PC-9 (cell line): ENCODE measurements at regions not wholly inside any gene's neighbourhood (a gene's known extent, or its start where the extent isn't known, plus 50 kb on each side); places are given as distances from the start of the nearest gene placed in this dataset.

ENCODE experiments used
- EZH2 ChIP-seq: fragments of 200-600 bp; sonication (generic); IDR thresholded peaks from 2 replicates; pipeline ENCODE4 v1.8.0; 2017; ENCODE audit warnings: antibody characterized with exemption, low read depth
- TF ChIP-seq, protein P1 (sequence below): fragments of 200-600 bp; sonication (generic); conservative IDR thresholded peaks from 2 replicates; pipeline ENCODE4 v1.6.1; 2017; ENCODE audit warnings: mixed run types, antibody characterized with exemption, mild to moderate bottlenecking, moderate library complexity

DNA sequence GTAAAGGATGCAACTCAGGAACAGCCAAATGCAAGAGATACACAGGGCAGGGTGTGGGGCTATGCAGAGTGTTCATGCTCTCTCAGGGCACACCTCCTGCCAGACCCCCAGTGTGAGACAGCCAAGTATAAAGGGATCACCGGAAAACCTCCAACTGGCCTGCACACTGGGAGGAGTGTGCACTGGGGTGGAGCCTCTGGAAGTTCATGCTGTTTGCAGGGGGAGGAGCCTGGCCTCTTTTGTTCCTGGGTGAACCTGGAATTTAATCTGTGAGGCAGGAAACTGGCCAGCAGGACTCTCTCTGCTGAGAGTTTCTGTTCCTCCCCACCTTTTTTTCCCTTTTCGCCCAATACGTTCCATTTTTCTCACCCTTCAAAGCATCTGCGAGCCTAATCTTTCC is 204.1 kb downstream of the WNT5A start:
- TF ChIP-seq, protein P1, sequence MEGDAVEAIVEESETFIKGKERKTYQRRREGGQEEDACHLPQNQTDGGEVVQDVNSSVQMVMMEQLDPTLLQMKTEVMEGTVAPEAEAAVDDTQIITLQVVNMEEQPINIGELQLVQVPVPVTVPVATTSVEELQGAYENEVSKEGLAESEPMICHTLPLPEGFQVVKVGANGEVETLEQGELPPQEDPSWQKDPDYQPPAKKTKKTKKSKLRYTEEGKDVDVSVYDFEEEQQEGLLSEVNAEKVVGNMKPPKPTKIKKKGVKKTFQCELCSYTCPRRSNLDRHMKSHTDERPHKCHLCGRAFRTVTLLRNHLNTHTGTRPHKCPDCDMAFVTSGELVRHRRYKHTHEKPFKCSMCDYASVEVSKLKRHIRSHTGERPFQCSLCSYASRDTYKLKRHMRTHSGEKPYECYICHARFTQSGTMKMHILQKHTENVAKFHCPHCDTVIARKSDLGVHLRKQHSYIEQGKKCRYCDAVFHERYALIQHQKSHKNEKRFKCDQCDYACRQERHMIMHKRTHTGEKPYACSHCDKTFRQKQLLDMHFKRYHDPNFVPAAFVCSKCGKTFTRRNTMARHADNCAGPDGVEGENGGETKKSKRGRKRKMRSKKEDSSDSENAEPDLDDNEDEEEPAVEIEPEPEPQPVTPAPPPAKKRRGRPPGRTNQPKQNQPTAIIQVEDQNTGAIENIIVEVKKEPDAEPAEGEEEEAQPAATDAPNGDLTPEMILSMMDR = no peak
- no peak for TF ChIP-seq EZH2
